GM12892 (cell line): ENCODE measurements at regions not wholly inside any gene's neighbourhood (a gene's known extent, or its start where the extent isn't known, plus 50 kb on each side); places are given as distances from the start of the nearest gene placed in this dataset.

Experiments
- POLR2A ChIP-seq: IDR thresholded peaks from 2 replicates; pipeline ENCODE4 v1.6.1; 2011; ENCODE audit warnings: low read depth, low read length, control low read depth
- POLR2AphosphoS5 ChIP-seq: IDR thresholded peaks from 2 replicates; pipeline ENCODE4 v1.6.1; 2011; ENCODE audit warnings: low read depth, low read length, control low read depth
- TAF1 ChIP-seq: IDR thresholded peaks from 2 replicates; pipeline ENCODE4 v1.6.1; 2011; ENCODE audit warnings: low read depth, mild to moderate bottlenecking, control low read depth, low read length, borderline replicate concordance

DNA sequence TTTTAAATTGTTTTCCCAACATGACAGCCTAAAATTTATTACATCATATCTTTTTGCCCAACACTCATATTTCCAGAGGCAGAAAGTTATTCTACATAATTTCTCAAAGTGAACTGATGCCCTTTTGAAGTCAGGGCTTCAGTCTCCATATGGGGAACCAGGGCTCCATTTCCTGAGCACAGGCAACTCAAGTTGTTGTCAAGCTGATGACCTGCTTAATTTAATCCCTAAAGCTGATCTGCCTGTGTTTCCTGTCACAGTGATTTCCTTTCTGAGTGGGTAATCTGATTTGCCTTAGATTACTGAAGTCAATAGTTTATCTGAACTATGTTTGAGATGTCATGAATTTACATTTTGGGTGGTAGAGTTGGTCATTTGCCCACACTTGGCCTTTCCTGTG, 932.1 kb upstream of the MANEA start:
- no peak for TF ChIP-seq POLR2A
- TF ChIP-seq POLR2AphosphoS5, result no peak
- TF ChIP-seq TAF1, result no peak
